ENCODE measurements at regions not wholly inside any gene's neighbourhood (a gene's known extent, or its start where the extent isn't known, plus 50 kb on each side); places are given as distances from the start of the nearest gene placed in this dataset.

DNA sequence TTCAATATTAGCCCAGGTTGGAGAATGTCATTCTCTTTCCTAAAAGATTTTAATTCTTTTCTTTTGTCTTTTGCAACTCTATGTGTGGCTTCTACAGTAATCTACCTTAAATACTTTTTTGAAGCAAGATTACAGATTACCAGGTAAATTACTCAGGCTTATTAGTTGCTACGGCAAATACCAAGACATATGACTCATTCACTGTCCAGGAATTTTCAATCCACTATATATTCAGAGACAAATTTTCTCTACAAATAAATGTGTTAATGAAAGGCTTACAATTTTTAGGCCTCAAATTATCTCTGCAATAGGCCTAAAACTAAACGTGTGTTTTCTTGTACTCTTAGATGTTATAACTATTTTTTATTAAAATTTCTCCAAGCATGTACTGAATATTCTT is 631.3 kb downstream of the DIAPH3 start:
- Histone ChIP-seq H3K9ac (ENCODE audit: low read length) (no peak overlapping the region), H4K20me1 (ENCODE audit: insufficient read depth, low read length) (no peaks in the 10 kb centered on the region), H3K4me3 (ENCODE audit: insufficient read depth, low read depth, low read length) (no peak overlapping the region), H3K4me1 (ENCODE audit: insufficient read depth, low read length) (peaks cover 28% of the 10 kb centered on the region), H2AFZ (ENCODE audit: low read depth, low read length) (no peak overlapping the region), H3K4me2 (ENCODE audit: low read length) (peak overlapping the region; percentile 61), H3K9me3 (ENCODE audit: insufficient read depth, low read depth, low read length) (no peaks in the 10 kb centered on the region), H3K36me3 (ENCODE audit: insufficient read depth, low read length) (no peaks in the 10 kb centered on the region), H3K27ac (ENCODE audit: low read depth, low read length) (no peak overlapping the region), H3K79me2 (ENCODE audit: insufficient read depth, low read length) (no peaks in the 10 kb centered on the region), H3K27me3 (ENCODE audit: insufficient read depth, low read length) (no peaks in the 10 kb centered on the region)
- no peak overlapping the region for H3K4me3 Mint-ChIP-seq (ENCODE audit: unreplicated experiment)
- H3K36me3 Mint-ChIP-seq (ENCODE audit: low read depth, unreplicated experiment), result no peaks in the 10 kb centered on the region
- no peaks in the 10 kb centered on the region for H3K9me3 Mint-ChIP-seq (ENCODE audit: unreplicated experiment)
- no peaks in the 10 kb centered on the region for H3K27me3 Mint-ChIP-seq (ENCODE audit: low read depth, unreplicated experiment)
- no peak for FAIRE-seq
- TF ChIP-seq EZH2 (IDR thresholded peaks at IDR 0.05; ENCODE audit: insufficient read depth, low read length), result no peak
- TF ChIP-seq, protein P1, sequence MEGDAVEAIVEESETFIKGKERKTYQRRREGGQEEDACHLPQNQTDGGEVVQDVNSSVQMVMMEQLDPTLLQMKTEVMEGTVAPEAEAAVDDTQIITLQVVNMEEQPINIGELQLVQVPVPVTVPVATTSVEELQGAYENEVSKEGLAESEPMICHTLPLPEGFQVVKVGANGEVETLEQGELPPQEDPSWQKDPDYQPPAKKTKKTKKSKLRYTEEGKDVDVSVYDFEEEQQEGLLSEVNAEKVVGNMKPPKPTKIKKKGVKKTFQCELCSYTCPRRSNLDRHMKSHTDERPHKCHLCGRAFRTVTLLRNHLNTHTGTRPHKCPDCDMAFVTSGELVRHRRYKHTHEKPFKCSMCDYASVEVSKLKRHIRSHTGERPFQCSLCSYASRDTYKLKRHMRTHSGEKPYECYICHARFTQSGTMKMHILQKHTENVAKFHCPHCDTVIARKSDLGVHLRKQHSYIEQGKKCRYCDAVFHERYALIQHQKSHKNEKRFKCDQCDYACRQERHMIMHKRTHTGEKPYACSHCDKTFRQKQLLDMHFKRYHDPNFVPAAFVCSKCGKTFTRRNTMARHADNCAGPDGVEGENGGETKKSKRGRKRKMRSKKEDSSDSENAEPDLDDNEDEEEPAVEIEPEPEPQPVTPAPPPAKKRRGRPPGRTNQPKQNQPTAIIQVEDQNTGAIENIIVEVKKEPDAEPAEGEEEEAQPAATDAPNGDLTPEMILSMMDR (IDR thresholded peaks at IDR 0.05; ENCODE audit: insufficient read depth, low read depth, low read length), result no peak
- H3K27ac Mint-ChIP-seq (ENCODE audit: unreplicated experiment), result peak overlapping the region; percentile 70
- peaks cover 31% of the 10 kb centered on the region for H3K4me1 Mint-ChIP-seq (ENCODE audit: low read depth, unreplicated experiment)
- peak; percentile 14 for DNase-seq (ENCODE audit: low read depth)

DNA sequence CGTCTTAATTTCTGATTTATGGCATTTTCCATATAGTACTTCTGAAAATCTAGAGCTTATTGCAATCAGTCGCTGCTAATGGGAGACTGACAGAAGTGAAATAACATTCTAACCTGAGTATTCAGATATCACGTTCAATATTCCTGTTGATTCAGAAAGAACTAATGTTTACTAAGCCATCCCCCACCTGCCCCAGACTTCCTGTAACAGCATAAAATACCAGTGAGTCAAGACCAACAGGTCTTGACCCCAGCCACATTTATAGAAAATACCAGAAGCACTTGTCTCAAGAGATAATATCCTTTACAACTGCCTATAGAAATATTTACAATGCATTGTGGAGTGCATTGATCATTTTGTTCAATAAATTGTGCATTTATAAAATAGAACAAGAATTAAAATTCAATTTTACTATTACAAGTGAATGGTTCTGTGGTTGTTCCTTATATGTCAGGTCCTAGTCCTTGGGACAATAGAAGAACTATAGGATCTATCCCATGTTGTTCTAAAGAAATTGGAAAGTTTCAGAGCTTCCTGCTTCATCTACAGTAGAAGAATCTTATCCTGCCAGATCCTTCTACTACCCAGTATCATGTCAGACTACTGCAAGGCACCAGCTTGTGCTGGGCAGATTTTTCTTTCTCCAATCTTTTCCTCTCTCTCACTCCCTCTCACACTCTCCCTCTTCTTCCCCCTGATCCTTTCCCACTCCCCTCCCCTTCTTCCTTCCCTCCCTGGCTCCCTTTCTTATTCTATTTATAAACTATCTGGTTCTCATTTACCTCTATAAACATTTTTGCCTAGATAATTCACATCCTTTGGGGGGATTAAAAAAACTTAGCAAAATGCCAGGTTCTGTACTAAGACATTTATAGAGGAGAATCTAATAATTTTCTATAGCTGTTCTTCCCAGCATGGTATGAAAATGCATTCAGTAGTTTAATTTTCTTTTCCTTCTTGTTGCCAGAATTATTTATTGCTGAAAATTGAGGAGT is 629.9 kb downstream of the DIAPH3 start:
- TF ChIP-seq EZH2 (IDR thresholded peaks at IDR 0.05; ENCODE audit: insufficient read depth, low read length), result no peak
- TF ChIP-seq, protein P1 (IDR thresholded peaks at IDR 0.05; ENCODE audit: insufficient read depth, low read depth, low read length), result no peak
- no peaks in the 10 kb centered on the region for H3K27me3 Mint-ChIP-seq (ENCODE audit: low read depth, unreplicated experiment)
- Histone ChIP-seq H3K36me3 (ENCODE audit: insufficient read depth, low read length) (no peaks in the 10 kb centered on the region), H3K27ac (ENCODE audit: low read depth, low read length) (no peak overlapping the region), H3K4me1 (ENCODE audit: insufficient read depth, low read length) (peaks cover 28% of the 10 kb centered on the region), H3K79me2 (ENCODE audit: insufficient read depth, low read length) (no peaks in the 10 kb centered on the region), H3K27me3 (ENCODE audit: insufficient read depth, low read length) (no peaks in the 10 kb centered on the region), H4K20me1 (ENCODE audit: insufficient read depth, low read length) (no peaks in the 10 kb centered on the region), H3K4me3 (ENCODE audit: insufficient read depth, low read depth, low read length) (no peak overlapping the region), H3K4me2 (ENCODE audit: low read length) (peak overlapping the region; percentile 49), H3K9ac (ENCODE audit: low read length) (no peak overlapping the region), H2AFZ (ENCODE audit: low read depth, low read length) (no peak overlapping the region), H3K9me3 (ENCODE audit: insufficient read depth, low read depth, low read length) (no peaks in the 10 kb centered on the region)
- FAIRE-seq (no peak), DNase-seq (ENCODE audit: low read depth) (peak; percentile 58)
- H3K4me3 Mint-ChIP-seq (ENCODE audit: unreplicated experiment), result no peak overlapping the region
- peak overlapping the region; percentile 79 for H3K27ac Mint-ChIP-seq (ENCODE audit: unreplicated experiment)
- H3K36me3 Mint-ChIP-seq (ENCODE audit: low read depth, unreplicated experiment), result no peaks in the 10 kb centered on the region
- H3K4me1 Mint-ChIP-seq (ENCODE audit: low read depth, unreplicated experiment), result peaks cover 31% of the 10 kb centered on the region
- H3K9me3 Mint-ChIP-seq (ENCODE audit: unreplicated experiment), result peaks cover 2% of the 10 kb centered on the region

DNA sequence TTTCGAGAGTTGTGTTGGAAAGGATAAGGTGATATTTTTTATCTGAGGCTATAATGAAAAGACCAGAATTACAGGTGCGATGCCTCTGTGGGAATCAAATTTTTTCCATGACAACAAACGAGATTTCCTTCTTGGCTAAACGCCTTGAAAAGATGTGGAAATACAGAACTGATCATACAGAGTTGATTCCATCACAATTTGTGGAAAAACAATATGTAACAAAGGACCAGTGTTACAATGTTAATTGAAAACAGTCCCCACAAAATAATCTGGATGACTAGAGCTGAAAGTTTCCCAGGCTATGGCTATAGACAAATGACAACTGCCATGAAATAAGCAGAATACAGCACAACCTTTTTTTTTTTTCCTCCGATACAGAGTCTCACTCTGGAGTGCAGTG is 628.9 kb downstream of the DIAPH3 start:
- Histone ChIP-seq H3K4me2 (ENCODE audit: low read length) (no peak overlapping the region), H3K4me1 (ENCODE audit: insufficient read depth, low read length) (peaks cover 28% of the 10 kb centered on the region), H3K4me3 (ENCODE audit: insufficient read depth, low read depth, low read length) (no peak overlapping the region), H3K9me3 (ENCODE audit: insufficient read depth, low read depth, low read length) (no peaks in the 10 kb centered on the region), H2AFZ (ENCODE audit: low read depth, low read length) (no peak overlapping the region), H4K20me1 (ENCODE audit: insufficient read depth, low read length) (no peaks in the 10 kb centered on the region), H3K36me3 (ENCODE audit: insufficient read depth, low read length) (no peaks in the 10 kb centered on the region), H3K27me3 (ENCODE audit: insufficient read depth, low read length) (no peaks in the 10 kb centered on the region), H3K27ac (ENCODE audit: low read depth, low read length) (no peak overlapping the region), H3K79me2 (ENCODE audit: insufficient read depth, low read length) (no peaks in the 10 kb centered on the region), H3K9ac (ENCODE audit: low read length) (no peak overlapping the region)
- Mint-ChIP-seq H3K36me3 (ENCODE audit: low read depth, unreplicated experiment) (no peaks in the 10 kb centered on the region), H3K27me3 (ENCODE audit: low read depth, unreplicated experiment) (no peaks in the 10 kb centered on the region), H3K4me1 (ENCODE audit: low read depth, unreplicated experiment) (peaks cover 31% of the 10 kb centered on the region), H3K9me3 (ENCODE audit: unreplicated experiment) (peaks cover 2% of the 10 kb centered on the region), H3K4me3 (ENCODE audit: unreplicated experiment) (no peak overlapping the region), H3K27ac (ENCODE audit: unreplicated experiment) (no peak overlapping the region)
- TF ChIP-seq, protein P1 (IDR thresholded peaks at IDR 0.05; ENCODE audit: insufficient read depth, low read depth, low read length), result no peak
- no peak for TF ChIP-seq EZH2 (IDR thresholded peaks at IDR 0.05; ENCODE audit: insufficient read depth, low read length)
- FAIRE-seq (no peak), DNase-seq (ENCODE audit: low read depth) (no peak)
